IMR-90 (cell line): ENCODE measurements at regions not wholly inside any gene's neighbourhood (a gene's known extent, or its start where the extent isn't known, plus 50 kb on each side); places are given as distances from the start of the nearest gene placed in this dataset.
A peak's percentile ranks its signal among the peaks of the same experiment; 100 is the strongest.

ENCODE experiments used
- ATAC-seq: fragments of 200-7000 bp; cut with Tn5 transposase; 2 replicates; pipeline ENCODE4 v1.9.1; 2020; ENCODE audit warnings: low read depth, mild to moderate bottlenecking, moderate library complexity
- BruUV-seq: library from RNA; stranded (reverse); fragments of 400-500 nt; replicated peaks from 2 replicates; lab custom pipeline; 2021; lab: Mats Ljungman, UMichigan
- CTCF ChIA-PET: fragments of 300-600 bp; formaldehyde crosslinking; extraction: SDS; loops from one replicate; lab custom pipeline; 2021; ENCODE audit warnings: antibody characterized with exemption; lab: Yijun Ruan, JAX
- POLR2A ChIA-PET: fragments of 300-600 bp; sonication (Branson Sonifier 250); formaldehyde crosslinking; loops from one replicate; lab custom pipeline; 2022; ENCODE audit warnings: antibody characterized with exemption; ENCODE audit not compliant: unreplicated experiment; lab: Charles Lee
- DNase-seq: peaks from one replicate; pipeline ENCODE4 v3.0.0; 2013
- H2AFZ ChIP-seq: replicated peaks from 2 replicates; pipeline ENCODE3; 2013; ENCODE audit warnings: low read length, mild to moderate bottlenecking; ENCODE audit not compliant: poor library complexity
- H2AK5ac ChIP-seq: 2 replicates; pipeline ENCODE4 v1.6.1; 2013; ENCODE audit warnings: low read depth, low read length, inconsistent platforms
- H2AK9ac ChIP-seq: replicated peaks from 2 replicates; pipeline ENCODE3; 2013; ENCODE audit warnings: mild to moderate bottlenecking, low read depth, low read length, moderate library complexity; ENCODE audit not compliant: poor library complexity
- H2BK120ac ChIP-seq: 2 replicates; pipeline ENCODE4 v1.6.1; 2013; ENCODE audit warnings: low read depth, low read length, inconsistent platforms
- H2BK15ac ChIP-seq: 3 replicates; pipeline ENCODE4 v1.6.1; 2013; ENCODE audit warnings: low read depth, low read length, inconsistent platforms
- H2BK20ac ChIP-seq: 2 replicates; pipeline ENCODE4 v1.6.1; 2013; ENCODE audit warnings: low read depth, mild to moderate bottlenecking, inconsistent platforms, low read length, moderate library complexity
- H2BK5ac ChIP-seq: 2 replicates; pipeline ENCODE4 v1.6.1; 2013; ENCODE audit warnings: mild to moderate bottlenecking, low read depth, low read length, inconsistent platforms; ENCODE audit not compliant: poor library complexity, severe bottlenecking
- H3K14ac ChIP-seq: replicated peaks from 2 replicates; pipeline ENCODE4 v1.6.1; 2013; ENCODE audit warnings: low read depth, low read length, inconsistent platforms
- H3K18ac ChIP-seq: 2 replicates; pipeline ENCODE4 v1.6.1; 2013; ENCODE audit warnings: low read depth, low read length, control low read depth
- H3K23ac ChIP-seq: 2 replicates; pipeline ENCODE4 v1.6.1; 2013; ENCODE audit warnings: low read depth, low read length, inconsistent platforms
- H3K27ac ChIP-seq: 2 replicates; pipeline ENCODE4 v1.5.1; 2013; ENCODE audit warnings: mild to moderate bottlenecking, control low read depth, low read length; ENCODE audit not compliant: insufficient read depth
- H3K27me3 ChIP-seq: 2 replicates; pipeline ENCODE4 v1.6.1; 2013; ENCODE audit warnings: low read length; ENCODE audit not compliant: control insufficient read depth, insufficient read depth
- H3K36me3 ChIP-seq: 2 replicates; pipeline ENCODE4 v1.6.1; 2013; ENCODE audit warnings: low read length, mixed read lengths; ENCODE audit not compliant: control insufficient read depth, insufficient read depth
- H3K4ac ChIP-seq: 2 replicates; pipeline ENCODE4 v1.6.1; 2013; ENCODE audit warnings: low read depth, low read length, inconsistent platforms
- H3K4me1 ChIP-seq: 2 replicates; pipeline ENCODE4 v1.6.1; 2013; ENCODE audit warnings: low read length, mixed read lengths; ENCODE audit not compliant: control insufficient read depth, insufficient read depth
- H3K4me2 ChIP-seq: 2 replicates; pipeline ENCODE4 v1.6.1; 2013; ENCODE audit warnings: low read depth, mild to moderate bottlenecking, control low read depth, low read length, moderate library complexity
- H3K4me3 ChIP-seq: 2 replicates; pipeline ENCODE4 v1.5.1; 2013; ENCODE audit warnings: low read depth, mild to moderate bottlenecking, control low read depth, low read length, moderate library complexity; ENCODE audit not compliant: insufficient read depth
- H3K56ac ChIP-seq: 2 replicates; pipeline ENCODE4 v1.6.1; 2013; ENCODE audit warnings: low read length, inconsistent platforms; ENCODE audit not compliant: insufficient read depth; ENCODE audit errors: extremely low read depth
- H3K79me1 ChIP-seq, 2 experiments: 2 replicates each; pipeline ENCODE4 v1.6.1; 2013; ENCODE audit warnings: low read length in 2 of 2, inconsistent platforms in 1 of 2, low read depth in 1 of 2
- H3K9ac ChIP-seq: 2 replicates; pipeline ENCODE4 v1.6.1; 2013; ENCODE audit warnings: low read depth, low read length, control low read depth
- H3K9me1 ChIP-seq: 2 replicates; pipeline ENCODE4 v1.6.1; 2013; ENCODE audit warnings: low read length, inconsistent platforms; ENCODE audit not compliant: insufficient read depth
- H3K9me3 ChIP-seq: 2 replicates; pipeline ENCODE4 v1.6.1; 2013; ENCODE audit warnings: low read length; ENCODE audit not compliant: control insufficient read depth, insufficient read depth
- H4K20me1 ChIP-seq: 2 replicates; pipeline ENCODE4 v1.6.1; 2013; ENCODE audit warnings: low read length, inconsistent platforms; ENCODE audit not compliant: insufficient read depth
- H4K5ac ChIP-seq: 2 replicates; pipeline ENCODE4 v1.6.1; 2013; ENCODE audit warnings: mild to moderate bottlenecking, low read depth, low read length, control low read depth
- H4K8ac ChIP-seq, 2 experiments: 2 replicates each; pipeline ENCODE4 v1.6.1; 2013; ENCODE audit warnings: low read depth in 2 of 2, low read length in 2 of 2, control low read depth in 1 of 2, inconsistent platforms in 1 of 2
- H4K91ac ChIP-seq: 2 replicates; pipeline ENCODE4 v1.6.1; 2013; ENCODE audit warnings: low read depth, low read length, inconsistent platforms; ENCODE audit not compliant: insufficient read depth
- BHLHE40 ChIP-seq: fragments of 150-350 bp; IDR thresholded peaks from 2 replicates; pipeline ENCODE4 v1.6.1; 2016; ENCODE audit warnings: mild to moderate bottlenecking, low read depth, low read length
- CHD1 ChIP-seq: IDR thresholded peaks from 2 replicates; pipeline ENCODE4 v1.6.1; 2012; ENCODE audit warnings: low read depth, low read length, improper control_type of control experiment
- CTCF ChIP-seq: conservative IDR thresholded peaks from 2 replicates; pipeline ENCODE4 v1.5.1; 2012; ENCODE audit warnings: mild to moderate bottlenecking, low read depth, low read length, improper control_type of control experiment
- ELK1 ChIP-seq: fragments of 150-350 bp; IDR thresholded peaks from 2 replicates; pipeline ENCODE4 v1.6.1; 2016; ENCODE audit warnings: low read depth, mild to moderate bottlenecking, low read length, moderate library complexity, borderline replicate concordance
- FOS ChIP-seq: fragments of 150-350 bp; IDR thresholded peaks from 2 replicates; pipeline ENCODE4 v1.6.1; 2016; ENCODE audit warnings: low read depth, low read length
- MAFK ChIP-seq: IDR thresholded peaks from 2 replicates; pipeline ENCODE4 v1.6.1; 2012; ENCODE audit warnings: low read depth, low read length, improper control_type of control experiment
- MAZ ChIP-seq: IDR thresholded peaks from 2 replicates; pipeline ENCODE4 v1.6.1; 2012; ENCODE audit warnings: low read depth, mild to moderate bottlenecking, low read length, improper control_type of control experiment, moderate library complexity, borderline replicate concordance
- MXI1 ChIP-seq: IDR thresholded peaks from 2 replicates; pipeline ENCODE4 v1.6.1; 2012; ENCODE audit warnings: low read depth, mild to moderate bottlenecking, low read length, moderate library complexity, borderline replicate concordance
- NFE2L2 ChIP-seq: fragments of 150-350 bp; IDR thresholded peaks from 2 replicates; pipeline ENCODE4 v1.6.1; 2016; ENCODE audit warnings: low read depth, mild to moderate bottlenecking, low read length
- POLR2A ChIP-seq: IDR thresholded peaks from 2 replicates; pipeline ENCODE4 v1.6.1; 2012; ENCODE audit warnings: mild to moderate bottlenecking, low read depth, low read length
- RAD21 ChIP-seq: IDR thresholded peaks from 2 replicates; pipeline ENCODE4 v1.6.1; 2012; ENCODE audit warnings: low read length, improper control_type of control experiment
- RCOR1 ChIP-seq: IDR thresholded peaks from 2 replicates; pipeline ENCODE4 v1.6.1; 2012; ENCODE audit warnings: mild to moderate bottlenecking, low read length, improper control_type of control experiment; ENCODE audit not compliant: insufficient replicate concordance
- RFX5 ChIP-seq: IDR thresholded peaks from 2 replicates; pipeline ENCODE4 v1.8.0; 2012; ENCODE audit warnings: low read depth, mild to moderate bottlenecking, low read length, moderate library complexity
- SMC3 ChIP-seq: fragments of 150-350 bp; IDR thresholded peaks from 2 replicates; pipeline ENCODE4 v1.6.1; 2016; ENCODE audit warnings: low read depth, mild to moderate bottlenecking, antibody characterized with exemption, low read length, moderate library complexity
- USF2 ChIP-seq: fragments of 150-350 bp; IDR thresholded peaks from 2 replicates; pipeline ENCODE4 v1.6.1; 2017; ENCODE audit warnings: mild to moderate bottlenecking, antibody characterized with exemption, low read length, low read depth
- WGBS, 2 experiments: methylation state at CpG; one replicate each; pipeline versions ENCODE4 v1.1.5 to v1.1.7; 2013; ENCODE audit warnings: missing lambda C conversion rate in 2 of 2; ENCODE audit not compliant: insufficient read length in 1 of 2; ENCODE audit errors: extremely low coverage in 2 of 2; 5-methylcytosine and 5-hydroxymethylcytosine counted together
- dilution Hi-C: fragments of 300-500 bp; cut with HindIII; formaldehyde crosslinking; loops from one replicate; pipeline ENCODE4 v1.14.3; 2018; ENCODE audit warnings: low sequenced_read_pairs; ENCODE audit not compliant: unreplicated experiment
- in situ Hi-C: fragments of 300-500 bp; cut with MboI; formaldehyde crosslinking; loops from 3 replicates; pipeline ENCODE4 v1.14.3; 2019; ENCODE audit warnings: low sequenced_read_pairs, inconsistent platforms, mixed read lengths
- intact Hi-C: fragments of 100-400 bp; cut with micrococcal nuclease; formaldehyde crosslinking; loops from 2 replicates; pipeline ENCODE4 v1.10.0; 2022

GRCh38 chr12:67911275-67911600 lies 78.0 kb upstream of the IFNG-AS1 start:
- Histone ChIP-seq H3K23ac (no peak overlapping the region), H2AFZ (no peak overlapping the region), H2BK5ac (peak overlapping the region; percentile 97), H3K9me1 (no peaks in the 10 kb centered on the region), H4K8ac (peak overlapping the region; percentile 22 to 80; a peak in 3 of 4 replicates), H3K56ac (peak overlapping the region; percentile 11; the same call in 1 of the 2 replicates), H4K5ac (peak overlapping the region; percentile 35; the same call in 1 of the 2 replicates), H3K14ac (peak overlapping the region; percentile 83; the same call in 1 of the 2 replicates), H3K9me3 (no peaks in the 10 kb centered on the region), H2BK15ac (peak overlapping the region; percentile 84; the same call in 2 of the 3 replicates), H2AK9ac (no peak overlapping the region), H3K36me3 (no peaks in the 10 kb centered on the region), H4K20me1 (no peaks in the 10 kb centered on the region), H3K4me1 (peaks cover 8% of the 10 kb centered on the region), H4K91ac (peak overlapping the region; percentile 75), H2BK120ac (peak overlapping the region; percentile 91), H3K4me3 (no peak overlapping the region), H3K9ac (no peak overlapping the region), H3K18ac (peak overlapping the region; percentile 71; the same call in 1 of the 2 replicates), H2BK20ac (peak overlapping the region; percentile 91), H3K4ac (peak overlapping the region; percentile 17), H3K4me2 (peak overlapping the region; percentile 50; the same call in 1 of the 2 replicates), H3K79me1 (no peaks in the 10 kb centered on the region), H3K27ac (no peak overlapping the region; the same call in 1 of the 2 replicates), H2AK5ac (no peak overlapping the region), H3K27me3 (no peaks in the 10 kb centered on the region)
- in situ Hi-C loops, result no loop called here
- intact Hi-C loops, result no loop called here
- no peak for ATAC-seq
- peak; percentile 23 for DNase-seq
- POLR2A ChIA-PET, result no interaction called here
- BruUV-seq, result no TSS peak
- TF ChIP-seq FOS, result no peak
- no peak for TF ChIP-seq MAZ
- TF ChIP-seq NFE2L2, result no peak
- TF ChIP-seq MAFK, result no peak
- no peak for TF ChIP-seq CTCF
- no peak for TF ChIP-seq BHLHE40
- no peak for TF ChIP-seq CHD1
- TF ChIP-seq RCOR1, result no peak
- TF ChIP-seq USF2, result no peak
- TF ChIP-seq MXI1, result no peak
- no peak for TF ChIP-seq RFX5
- no peak for TF ChIP-seq SMC3
- TF ChIP-seq POLR2A, result no peak
- TF ChIP-seq ELK1, result no peak
- no peak for TF ChIP-seq RAD21
- dilution Hi-C loops, result no loop called here
- CTCF ChIA-PET, result interaction anchor here (0.7 to 1.1 kb wide), 2 partner anchors 23 to 481 kb away, joined by 3 read pairs; no protein-coding TSS in a partner anchor
- no CpG with 5 or more reads among the region's 5 CpGs for WGBS, 2 experiments
